Medulla oblongata (tissue), 1 donor: ENCODE measurements at regions not wholly inside any gene's neighbourhood (a gene's known extent, or its start where the extent isn't known, plus 50 kb on each side); places are given as distances from the start of the nearest gene placed in this dataset.

Source experiments
- DNase-seq: peaks from one replicate; pipeline ENCODE4 v3.0.0-alpha.2; 2015; ENCODE audit errors: extremely low spot score

DNA sequence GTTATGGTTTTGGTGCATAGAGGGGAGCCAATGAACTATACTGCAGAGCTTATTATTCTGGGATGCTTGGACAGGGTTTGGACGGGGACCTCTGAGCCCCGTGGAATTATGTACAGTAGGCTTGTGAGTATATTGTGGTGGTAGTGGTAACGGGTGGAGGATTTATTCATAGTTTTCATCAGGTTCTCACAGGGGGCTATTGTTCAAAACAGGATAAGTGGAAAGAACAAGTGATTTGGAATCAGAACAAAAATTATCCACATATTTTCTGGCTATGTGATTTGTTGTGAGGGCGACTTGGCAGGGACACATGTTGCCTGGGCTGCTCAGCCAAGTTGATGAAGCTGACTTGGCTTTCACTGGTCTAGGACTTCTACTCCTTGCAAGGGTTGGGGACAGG, 64.6 kb upstream of the ELOVL5 start:
- DNase-seq, result no peak

DNA sequence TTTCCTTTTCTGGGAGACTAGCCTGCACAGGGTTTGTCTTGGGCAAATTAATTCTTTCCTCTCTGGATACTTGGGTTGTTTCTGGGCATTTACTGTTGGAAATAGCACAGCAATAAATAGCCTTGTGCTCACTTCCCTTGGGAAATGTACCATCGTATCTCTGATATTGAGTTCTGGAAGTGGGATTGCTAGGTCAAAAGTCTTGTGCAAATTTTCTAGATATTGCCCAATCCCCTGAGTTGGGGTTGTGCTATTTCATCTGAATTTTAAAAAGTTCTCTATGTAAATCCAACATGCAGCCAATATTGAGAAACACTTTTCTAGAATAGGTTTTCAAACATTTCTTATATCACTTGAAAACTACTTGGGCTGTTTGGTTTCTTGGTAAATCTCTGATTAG, 64.0 kb upstream of the ELOVL5 start:
- DNase-seq, result peak; percentile 63

DNA sequence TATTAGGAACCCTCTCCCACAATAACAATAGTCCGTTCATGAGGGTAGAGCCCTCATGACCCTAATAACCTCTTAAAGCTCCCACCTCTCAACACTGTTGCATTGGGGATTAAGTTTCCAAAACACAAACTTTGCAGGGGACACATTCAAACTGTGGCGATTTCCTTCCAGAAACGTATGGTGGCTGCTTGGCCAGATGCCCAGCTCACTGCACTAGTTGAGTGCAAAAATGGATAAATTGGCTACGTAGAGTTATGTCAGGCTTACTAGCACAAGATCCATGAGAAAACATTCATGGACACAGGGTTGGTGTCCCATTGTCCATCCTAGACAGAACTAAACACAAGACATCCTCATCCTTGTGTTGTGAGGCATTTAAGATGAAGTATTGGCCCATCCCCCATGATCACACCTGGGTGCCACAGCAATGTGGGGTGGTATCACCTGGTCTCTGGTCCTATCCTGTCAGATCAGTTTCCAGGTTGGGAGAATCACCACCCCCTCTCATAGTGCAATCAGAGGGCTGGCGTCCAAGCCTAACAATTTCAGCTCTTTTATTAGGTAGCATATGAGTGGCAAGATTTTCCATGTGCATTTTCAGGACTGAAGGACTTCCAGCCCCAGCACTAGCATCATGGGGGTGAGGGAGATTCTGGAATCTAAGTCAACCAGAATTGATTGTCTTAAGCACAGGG, 63.4 kb upstream of the ELOVL5 start:
- DNase-seq, result no peak

DNA sequence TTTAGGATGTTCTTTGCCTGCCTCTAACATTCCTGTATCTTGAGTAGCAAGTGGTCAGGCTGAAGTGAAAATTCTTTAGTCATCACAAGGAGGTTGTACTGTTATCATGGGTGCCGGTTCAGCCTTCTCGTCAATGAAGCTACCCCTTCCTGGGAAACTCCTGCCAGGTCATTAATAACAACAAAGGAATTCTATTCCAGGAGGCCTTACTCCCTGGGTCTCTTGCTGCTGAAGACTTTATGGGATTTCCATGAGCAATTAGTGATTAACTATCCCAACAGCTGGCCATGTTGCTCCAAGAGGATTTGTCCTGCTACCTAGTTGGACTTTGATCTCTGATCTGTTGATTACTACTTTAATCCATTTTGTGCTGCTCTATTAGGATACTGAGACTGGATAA, 62.7 kb upstream of the ELOVL5 start:
- DNase-seq, result no peak

DNA sequence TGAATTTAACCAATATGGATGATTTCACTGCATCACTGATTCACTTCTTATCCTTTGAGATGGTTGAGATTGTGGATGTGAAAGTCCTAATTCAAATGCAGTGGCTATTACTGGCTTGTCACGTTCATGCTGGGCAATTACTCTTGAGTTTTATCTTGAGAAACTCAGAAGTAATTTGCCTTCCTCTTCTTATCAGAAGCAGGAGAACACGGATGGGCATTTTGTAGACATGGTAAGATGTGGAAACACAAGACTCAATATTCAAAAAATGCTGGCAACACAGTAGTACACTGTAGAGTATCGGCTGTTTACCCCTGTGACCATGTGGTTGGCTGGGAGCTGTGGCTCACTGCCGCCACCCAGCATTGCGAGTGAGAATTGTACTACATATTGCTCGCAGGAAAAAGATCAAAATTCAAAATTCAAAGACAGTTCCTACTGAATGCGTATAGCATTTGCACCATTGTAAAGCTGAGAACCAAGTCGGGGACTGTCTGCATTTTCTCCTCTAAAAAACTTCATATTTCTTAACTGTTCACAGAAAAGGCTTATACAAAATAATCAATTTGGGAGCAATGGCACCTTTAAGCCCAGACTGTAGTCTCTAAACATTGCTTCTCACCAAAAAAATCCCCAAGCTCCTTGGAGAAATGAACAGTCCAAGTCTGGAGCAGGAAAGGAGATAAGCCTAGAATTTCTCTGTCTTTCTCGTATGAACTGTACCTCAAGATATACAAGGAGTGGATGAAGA, 61.9 kb upstream of the ELOVL5 start:
- DNase-seq, result peak; percentile 63

DNA sequence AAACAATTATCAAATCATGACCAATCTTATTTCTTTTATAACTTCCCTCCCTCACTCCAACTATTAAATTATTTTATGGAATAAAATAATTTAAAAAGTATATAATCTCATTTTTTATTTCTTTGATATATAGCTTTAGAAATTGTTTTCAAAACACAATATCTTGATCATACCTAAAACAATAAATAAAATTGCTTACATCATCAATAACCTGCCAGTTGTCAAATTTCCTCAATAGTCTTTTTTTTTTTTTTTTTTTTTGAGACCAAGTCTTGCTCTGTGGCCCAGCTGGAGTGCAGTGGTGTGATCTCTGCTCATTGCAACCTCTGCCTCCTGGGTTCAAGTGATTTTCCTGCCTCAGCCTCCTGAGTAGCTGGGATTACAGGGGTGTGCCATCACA, 60.1 kb upstream of the ELOVL5 start:
- DNase-seq, result no peak

DNA sequence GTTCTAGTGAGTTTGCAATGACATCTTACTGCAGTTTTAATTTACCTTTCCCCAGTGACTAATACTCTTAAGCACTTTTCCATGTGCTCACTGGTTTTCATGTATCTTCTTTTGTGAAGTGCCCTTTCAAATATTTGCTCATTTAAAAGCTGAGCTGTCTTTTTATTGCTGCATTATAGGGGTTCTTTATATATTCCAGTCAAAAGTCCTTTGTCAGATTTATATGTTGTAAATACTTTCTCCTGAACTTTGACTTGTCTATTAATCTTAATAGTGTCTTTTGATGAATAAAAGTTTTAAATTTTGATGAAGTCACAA, 50.2 kb upstream of the ELOVL5 start:
- DNase-seq, result no peak

DNA sequence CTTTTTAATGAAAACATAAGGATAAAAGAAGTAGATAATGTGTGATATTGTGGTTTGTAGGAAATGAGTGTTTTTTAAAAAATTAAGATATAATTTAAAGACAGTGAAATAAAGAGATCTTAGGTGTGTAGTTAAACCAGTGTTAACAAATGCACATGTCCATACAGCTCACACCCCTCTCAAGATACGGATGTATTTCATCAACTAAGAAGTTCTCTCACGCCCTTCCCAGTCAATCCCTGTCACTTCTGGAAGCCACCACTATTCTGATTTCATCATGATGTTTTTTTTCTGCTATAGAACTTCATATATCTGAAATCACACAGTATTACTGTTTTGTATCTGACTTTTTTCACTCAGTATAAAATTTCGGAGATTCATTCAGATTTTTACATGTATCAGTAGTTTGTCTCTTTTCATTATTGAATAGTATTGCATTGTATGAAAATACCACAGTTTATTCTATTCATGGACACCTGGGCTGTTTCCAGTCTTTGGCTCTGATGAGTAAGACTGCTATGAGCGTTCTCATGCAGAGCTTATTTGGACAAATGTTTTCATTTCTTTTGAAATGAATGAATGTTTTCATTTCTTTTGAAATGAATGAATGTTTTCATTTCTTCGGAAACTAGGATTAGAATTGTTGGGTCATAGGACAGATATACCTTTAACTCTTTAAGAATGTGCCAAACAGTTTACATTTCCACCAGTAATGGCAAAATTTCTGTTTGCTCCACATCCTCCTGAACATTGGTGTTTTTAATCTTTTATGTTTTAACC, 49.7 kb upstream of the ELOVL5 start:
- DNase-seq, result no peak
